CD4-positive, CD25-positive, alpha-beta regulatory T cell (primary cell): ENCODE measurements at regions not wholly inside any gene's neighbourhood (a gene's known extent, or its start where the extent isn't known, plus 50 kb on each side); places are given as distances from the start of the nearest gene placed in this dataset.
A peak's percentile ranks its signal among the peaks of the same experiment; 100 is the strongest.
"Not testable (repeated sequence)": the region's sequence is repeated elsewhere in the genome, so short reads cannot be mapped to it uniquely, and the experiment has no call there.

Experiments used
- ATAC-seq, 2 donors: fragments of 150-1000 bp; cut with Tn5 transposase; one replicate each; pipeline ENCODE4 v1.10.0; 2021; ENCODE audit warnings: low read depth in 2 of 2, moderate number of reproducible peaks in 2 of 2, moderate library complexity in 1 of 2
- DNase-seq, 3 donors: peaks; one replicate each; pipeline versions ENCODE4 v3.0.0 to v3.0.0-alpha.2; 2012 to 2022; ENCODE audit warnings: mixed read lengths in 1 of 3
- H3K27ac ChIP-seq: one replicate; pipeline ENCODE4 v1.7.0; 2013; ENCODE audit warnings: mild to moderate bottlenecking, low read length; ENCODE audit not compliant: insufficient read depth, poor library complexity, severe bottlenecking
- H3K27me3 ChIP-seq: one replicate; pipeline ENCODE4 v1.7.0; 2013; ENCODE audit warnings: low read length; ENCODE audit not compliant: control insufficient read depth, insufficient read depth
- H3K36me3 ChIP-seq: one replicate; pipeline ENCODE4 v1.7.0; 2013; ENCODE audit warnings: mild to moderate bottlenecking, low read length, moderate library complexity; ENCODE audit not compliant: control insufficient read depth, insufficient read depth
- H3K4me1 ChIP-seq: 2 replicates; pipeline ENCODE4 v1.7.0; 2013; ENCODE audit warnings: mild to moderate bottlenecking, low read length; ENCODE audit not compliant: insufficient read depth, control insufficient read depth, poor library complexity, severe bottlenecking
- H3K4me3 ChIP-seq: one replicate; pipeline ENCODE4 v1.7.0; 2013; ENCODE audit warnings: low read depth, mild to moderate bottlenecking, low read length, moderate library complexity
- H3K9me3 ChIP-seq, 2 experiments: 1 replicate in 1 of 2; 2 replicates in 1 of 2; pipeline ENCODE4 v1.7.0; 2013; ENCODE audit warnings: low read length in 2 of 2, mild to moderate bottlenecking in 1 of 2, moderate library complexity in 1 of 2; ENCODE audit not compliant: control insufficient read depth in 2 of 2
- H3K27ac Mint-ChIP-seq, 3 donors: one replicate each; pipeline ENCODE4 v1.8.0; 2020 to 2022; ENCODE audit warnings: mild to moderate bottlenecking in 3 of 3, mixed read lengths in 3 of 3, moderate library complexity in 2 of 3
- H3K27me3 Mint-ChIP-seq: one replicate; pipeline ENCODE4 v1.8.0; 2022; ENCODE audit warnings: mild to moderate bottlenecking, mixed read lengths
- H3K36me3 Mint-ChIP-seq: one replicate; pipeline ENCODE4 v1.8.0; 2020; ENCODE audit warnings: mixed read lengths
- H3K4me1 Mint-ChIP-seq, 4 donors: one replicate each; pipeline ENCODE4 v1.8.0; 2020 to 2022; ENCODE audit warnings: mixed read lengths in 4 of 4, mild to moderate bottlenecking in 1 of 4
- H3K4me3 Mint-ChIP-seq, 4 donors: one replicate each; pipeline ENCODE4 v1.8.0; 2020 to 2022; ENCODE audit warnings: mild to moderate bottlenecking in 4 of 4, mixed read lengths in 4 of 4, moderate library complexity in 3 of 4
- H3K9me3 Mint-ChIP-seq, 7 donors: one replicate each; pipeline ENCODE4 v1.8.0; 2020 to 2022; ENCODE audit warnings: mixed read lengths in 7 of 7, mild to moderate bottlenecking in 3 of 7, moderate library complexity in 2 of 7

GRCh38 chr4:79739912-79740311, 331.9 kb upstream of the GK2 start:
- no peak for DNase-seq
- no peak overlapping the region for H3K27ac Mint-ChIP-seq
- Histone ChIP-seq H3K9me3 (no peaks in the 10 kb centered on the region), H3K36me3 (no peaks in the 10 kb centered on the region), H3K27ac (no peak overlapping the region), H3K4me1 (no peaks in the 10 kb centered on the region), H3K27me3 (no peaks in the 10 kb centered on the region), H3K4me3 (no peak overlapping the region)
- H3K27me3 Mint-ChIP-seq = peaks cover 6% of the 10 kb centered on the region
- no peak for ATAC-seq
- H3K9me3 Mint-ChIP-seq = peaks cover 0 to 2% (median 0%) of the 10 kb centered on the region in 7 donors
- H3K4me1 Mint-ChIP-seq = no peaks in the 10 kb centered on the region
- no peak overlapping the region for H3K4me3 Mint-ChIP-seq
- no peaks in the 10 kb centered on the region for H3K36me3 Mint-ChIP-seq

GRCh38 chr4:79723507-79723906, 315.5 kb upstream of the GK2 start:
- no peaks in the 10 kb centered on the region for H3K36me3 Mint-ChIP-seq
- H3K4me1 Mint-ChIP-seq = no peaks in the 10 kb centered on the region
- H3K27ac Mint-ChIP-seq = no peak overlapping the region
- H3K9me3 Mint-ChIP-seq = no peaks in the 10 kb centered on the region
- Histone ChIP-seq H3K4me1 (no peaks in the 10 kb centered on the region), H3K27ac (no peak overlapping the region), H3K36me3 (no peaks in the 10 kb centered on the region), H3K4me3 (no peak overlapping the region), H3K9me3 (no peaks in the 10 kb centered on the region), H3K27me3 (no peaks in the 10 kb centered on the region)
- peaks cover 4% of the 10 kb centered on the region for H3K27me3 Mint-ChIP-seq
- no peak for DNase-seq
- no peak overlapping the region for H3K4me3 Mint-ChIP-seq
- ATAC-seq = no peak

GRCh38 chr4:79700356-79700755, 292.3 kb upstream of the GK2 start:
- H3K27me3 ChIP-seq = no peaks in the 10 kb centered on the region
- no peak overlapping the region for H3K27ac ChIP-seq
- Mint-ChIP-seq H3K9me3 (peaks cover 1 to 11% (median 6%) of the 10 kb centered on the region in 7 donors), H3K36me3 (peaks cover 4% of the 10 kb centered on the region), H3K27me3 (peaks cover 5% of the 10 kb centered on the region), H3K4me3 (no peak overlapping the region), H3K27ac (no peak overlapping the region), H3K4me1 (no peaks in the 10 kb centered on the region)
- H3K9me3 ChIP-seq = no peaks in the 10 kb centered on the region
- ATAC-seq = no peak
- DNase-seq = no peak
- no peaks in the 10 kb centered on the region for H3K36me3 ChIP-seq
- H3K4me3 ChIP-seq = no peak overlapping the region
- no peaks in the 10 kb centered on the region for H3K4me1 ChIP-seq

GRCh38 chr4:79697444-79697843, 289.4 kb upstream of the GK2 start:
- ATAC-seq (no peak), DNase-seq (no peak)
- Mint-ChIP-seq H3K4me3 (peak overlapping the region in 1 of 4 donors; percentile 35), H3K27ac (no peak overlapping the region), H3K36me3 (no peaks in the 10 kb centered on the region), H3K4me1 (no peaks in the 10 kb centered on the region), H3K9me3 (peaks cover 1 to 24% (median 7%) of the 10 kb centered on the region in 7 donors), H3K27me3 (peaks cover 10% of the 10 kb centered on the region)
- H3K4me1 ChIP-seq = no peaks in the 10 kb centered on the region
- H3K4me3 ChIP-seq = no peak overlapping the region
- H3K9me3 ChIP-seq = peaks cover 0 to 6% of the 10 kb centered on the region in 2 experiments
- no peaks in the 10 kb centered on the region for H3K36me3 ChIP-seq
- H3K27me3 ChIP-seq = no peaks in the 10 kb centered on the region
- H3K27ac ChIP-seq = no peak overlapping the region

GRCh38 chr4:79696534-79696933, 288.5 kb upstream of the GK2 start:
- H3K4me3 ChIP-seq, H3K4me1 ChIP-seq, DNase-seq, ATAC-seq, H3K9me3 ChIP-seq, H3K36me3 Mint-ChIP-seq, H3K27ac ChIP-seq, H3K27me3 ChIP-seq, H3K36me3 ChIP-seq, H3K4me3 Mint-ChIP-seq, H3K27ac Mint-ChIP-seq, H3K4me1 Mint-ChIP-seq: not testable (repeated sequence)
- peaks cover 10% of the 10 kb centered on the region for H3K27me3 Mint-ChIP-seq
- H3K9me3 Mint-ChIP-seq = peaks cover 1 to 24% (median 8%) of the 10 kb centered on the region in 7 donors

GRCh38 chr4:79695848-79696247, 287.8 kb upstream of the GK2 start:
- DNase-seq = no peak

GRCh38 chr4:79689740-79690139, 281.7 kb upstream of the GK2 start:
- peaks cover 0 to 4% of the 10 kb centered on the region in 2 experiments for H3K9me3 ChIP-seq
- no peak for DNase-seq
- no peaks in the 10 kb centered on the region for H3K27me3 ChIP-seq
- ATAC-seq = no peak
- no peak overlapping the region for H3K27ac ChIP-seq
- Mint-ChIP-seq H3K36me3 (no peaks in the 10 kb centered on the region), H3K4me3 (no peak overlapping the region), H3K27me3 (peaks cover 12% of the 10 kb centered on the region), H3K4me1 (peaks cover 0 to 10% (median 5%) of the 10 kb centered on the region in 4 donors), H3K9me3 (peaks cover 0 to 12% (median 4%) of the 10 kb centered on the region in 7 donors), H3K27ac (no peak overlapping the region)
- H3K4me3 ChIP-seq = no peak overlapping the region
- no peaks in the 10 kb centered on the region for H3K36me3 ChIP-seq
- H3K4me1 ChIP-seq = no peaks in the 10 kb centered on the region

More at GRCh38 chr4:79695848-79696247, 287.8 kb upstream of the GK2 start:
- Histone ChIP-seq H3K36me3 (no peaks in the 10 kb centered on the region), H3K9me3 (peaks cover 0 to 6% of the 10 kb centered on the region in 2 experiments), H3K27ac (no peak overlapping the region), H3K4me3 (no peak overlapping the region), H3K27me3 (no peaks in the 10 kb centered on the region), H3K4me1 (no peaks in the 10 kb centered on the region)
- Mint-ChIP-seq H3K9me3 (peaks cover 1 to 24% (median 8%) of the 10 kb centered on the region in 7 donors), H3K4me3 (no peak overlapping the region), H3K27ac (no peak overlapping the region), H3K36me3 (no peaks in the 10 kb centered on the region), H3K4me1 (no peaks in the 10 kb centered on the region), H3K27me3 (peaks cover 9% of the 10 kb centered on the region)
- no peak for ATAC-seq

- Mint-ChIP-seq H3K4me3 (no peak overlapping the region), H3K9me3 (peaks cover 0 to 4% (median 2%) of the 10 kb centered on the region in 7 donors), H3K27ac (no peak overlapping the region), H3K27me3 (peaks cover 12% of the 10 kb centered on the region), H3K4me1 (peaks cover 0 to 16% (median 5%) of the 10 kb centered on the region in 4 donors), H3K36me3 (no peaks in the 10 kb centered on the region)
- Histone ChIP-seq H3K4me3 (no peak overlapping the region), H3K4me1 (no peaks in the 10 kb centered on the region), H3K27ac (no peak overlapping the region), H3K27me3 (no peaks in the 10 kb centered on the region), H3K36me3 (no peaks in the 10 kb centered on the region), H3K9me3 (no peaks in the 10 kb centered on the region)
- no peak for DNase-seq
- ATAC-seq = no peak
Measured at GRCh38 chr4:79688691-79689090, 280.7 kb upstream of the GK2 start.
